ENCODE measurements at regions not wholly inside any gene's neighbourhood (a gene's known extent, or its start where the extent isn't known, plus 50 kb on each side); places are given as distances from the start of the nearest gene placed in this dataset.

GRCh38 chr4:13876940-13877339 lies 249.4 kb upstream of the BOD1L1 start:
- Histone ChIP-seq H3K9ac (replicated peaks in 1 of 4; ENCODE audit: extremely low read depth in 1 of 4, low read depth in 3 of 4, low read length in 3 of 4) (no peak overlapping the region), H3K9me3 (ENCODE audit: insufficient read depth in 2 of 2, low read depth in 1 of 2, low read length in 1 of 2) (no peaks in the 10 kb centered on the region), H4K20me1 (replicated peaks in 1 of 2; ENCODE audit: control insufficient read depth in 1 of 2, insufficient read depth in 2 of 2, low read length in 2 of 2) (no peaks in the 10 kb centered on the region), H2BK12ac (ENCODE audit: low read depth, low read length) (no peak overlapping the region), H3K36me3 (ENCODE audit: control insufficient read depth in 2 of 4, insufficient read depth in 4 of 4, low read length in 3 of 4) (no peaks in the 10 kb centered on the region), H3K23me2 (ENCODE audit: low read depth, low read length) (no peaks in the 10 kb centered on the region), H4K8ac (ENCODE audit: extremely low read depth, insufficient read depth, low read length) (no peak overlapping the region), H4K5ac (ENCODE audit: insufficient read length, low read depth, low read length) (no peak overlapping the region), H2BK5ac (ENCODE audit: low read depth, low read length) (no peak overlapping the region), H3K27ac (ENCODE audit: low read depth, low read length) (no peak overlapping the region), H3K27me3 (replicated peaks in 1 of 4; ENCODE audit: control insufficient read depth in 3 of 4, extremely low read depth in 1 of 4, insufficient read depth in 3 of 4, low read length in 3 of 4) (no peaks in the 10 kb centered on the region), H3K4ac (replicated peaks; ENCODE audit: insufficient read length, low read depth, low read length) (no peak overlapping the region), H4K91ac (replicated peaks; ENCODE audit: insufficient read length, low read length) (no peak overlapping the region), H3K4me1 (replicated peaks in 1 of 4; ENCODE audit: control insufficient read depth in 3 of 4, insufficient read depth in 4 of 4, low read length in 3 of 4) (no peaks in the 10 kb centered on the region), H2BK20ac (ENCODE audit: low read length) (no peak overlapping the region), H3K56ac (replicated peaks; ENCODE audit: insufficient read length, low read depth, low read length) (no peak overlapping the region), H3K4me2 (ENCODE audit: insufficient read depth in 1 of 2, low read depth in 2 of 2, low read length in 2 of 2) (no peak overlapping the region), H3K23ac (ENCODE audit: insufficient read length) (no peak overlapping the region), H2AK5ac (ENCODE audit: low read depth, low read length) (no peak overlapping the region), H3K4me3 (ENCODE audit: extremely low read depth in 1 of 4, insufficient read depth in 2 of 4, low read depth in 3 of 4, low read length in 4 of 4) (no peak overlapping the region), H2BK15ac (ENCODE audit: low read length) (no peak overlapping the region), H2AFZ (ENCODE audit: low read length) (no peak overlapping the region), H2BK120ac (replicated peaks; ENCODE audit: low read depth, low read length) (no peak overlapping the region), H3K14ac (ENCODE audit: insufficient read length) (no peak overlapping the region), H3K79me1 (ENCODE audit: low read depth, low read length) (no peaks in the 10 kb centered on the region), H3K79me2 (ENCODE audit: control insufficient read depth in 1 of 2, insufficient read depth in 2 of 2, low read length in 2 of 2) (no peaks in the 10 kb centered on the region), H3K18ac (ENCODE audit: extremely low read depth, low read length) (no peak overlapping the region)
- DNase-seq (ENCODE audit: low read depth in 1 of 2, low spot score in 2 of 2) (no peak), FAIRE-seq (peak; percentile 28)
- CTCF ChIA-PET (ENCODE audit: partially characterized antibody) = no interaction called here
- POLR2A ChIA-PET (ENCODE audit: partially characterized antibody) = no interaction called here
- 83% methylated on average over 7 of the region's 7 CpGs; no CpG with 5 or more reads in 1 of the 2 experiments for WGBS, 2 experiments (ENCODE audit: extremely low coverage in 1 of 2, insufficient coverage in 1 of 2, insufficient read length in 1 of 2, insufficient replicate concordance in 2 of 2, low coverage in 1 of 2, low lambda C conversion rate in 2 of 2, missing lambda C conversion rate in 1 of 2)
- TF ChIP-seq NANOG (IDR thresholded peaks at IDR 0.05; ENCODE audit: insufficient read depth, low read depth, low read length, poor library complexity, severe bottlenecking) (no peak), BRCA1 (IDR thresholded peaks at IDR 0.05; ENCODE audit: low read depth, low read length) (no peak), EP300 (IDR thresholded peaks at IDR 0.05; ENCODE audit: borderline replicate concordance in 1 of 2, low read depth in 2 of 2, low read length in 2 of 2) (no peak), RFX5 (IDR thresholded peaks at IDR 0.05; ENCODE audit: borderline replicate concordance, low read depth, low read length) (no peak)

Data from H1 (cell line).